GM23248 (cell line): ENCODE measurements at regions not wholly inside any gene's neighbourhood (a gene's known extent, or its start where the extent isn't known, plus 50 kb on each side); places are given as distances from the start of the nearest gene placed in this dataset.

Experiments used
- DNase-seq: peaks from one replicate; pipeline ENCODE4 v3.0.0-alpha.2; 2015
- H2AFZ ChIP-seq: fragments of 200-600 bp; sonication (generic); 2 replicates; pipeline ENCODE4 v1.6.1; 2016; ENCODE audit warnings: antibody characterized with exemption
- H3F3A ChIP-seq: fragments of 200-600 bp; sonication (generic); 2 replicates; pipeline ENCODE4 v1.6.1; 2016; ENCODE audit warnings: mild to moderate bottlenecking, antibody characterized with exemption, mixed run types; ENCODE audit not compliant: insufficient read depth
- H3K27ac ChIP-seq: fragments of 200-600 bp; sonication (generic); 2 replicates; pipeline ENCODE4 v1.5.1; 2016; ENCODE audit warnings: mild to moderate bottlenecking
- H3K27me3 ChIP-seq: fragments of 200-600 bp; sonication (generic); replicated peaks from 2 replicates; pipeline ENCODE4 v1.6.1; 2016; ENCODE audit warnings: mild to moderate bottlenecking; ENCODE audit not compliant: insufficient read depth
- H3K36me3 ChIP-seq: fragments of 200-600 bp; sonication (generic); 2 replicates; pipeline ENCODE4 v1.6.1; 2016; ENCODE audit warnings: low read depth, mild to moderate bottlenecking
- H3K4me1 ChIP-seq: fragments of 200-600 bp; sonication (generic); 2 replicates; pipeline ENCODE4 v1.6.1; 2016; ENCODE audit warnings: mild to moderate bottlenecking; ENCODE audit not compliant: insufficient read depth
- H3K4me2 ChIP-seq: fragments of 200-600 bp; sonication (generic); one replicate; pipeline ENCODE4 v1.6.1; 2016; ENCODE audit warnings: mild to moderate bottlenecking; ENCODE audit not compliant: unreplicated experiment
- H3K4me3 ChIP-seq: fragments of 200-600 bp; sonication (generic); 2 replicates; pipeline ENCODE4 v1.5.1; 2016; ENCODE audit warnings: mild to moderate bottlenecking
- H3K79me2 ChIP-seq: fragments of 200-600 bp; sonication (generic); 2 replicates; pipeline ENCODE4 v1.6.1; 2016; ENCODE audit warnings: mild to moderate bottlenecking; ENCODE audit not compliant: insufficient read depth
- H3K9ac ChIP-seq: fragments of 200-600 bp; sonication (generic); 2 replicates; pipeline ENCODE4 v1.6.1; 2016; ENCODE audit warnings: mild to moderate bottlenecking
- H3K9me2 ChIP-seq: fragments of 200-600 bp; sonication (generic); 2 replicates; pipeline ENCODE4 v1.6.1; 2016; ENCODE audit warnings: mixed run types, mild to moderate bottlenecking, moderate library complexity; ENCODE audit not compliant: insufficient read depth
- H3K9me3 ChIP-seq: fragments of 200-600 bp; sonication (generic); one replicate; pipeline ENCODE4 v1.6.1; 2017; ENCODE audit warnings: low read depth
- H4K20me1 ChIP-seq: fragments of 200-600 bp; sonication (generic); 2 replicates; pipeline ENCODE4 v1.6.0; 2016; ENCODE audit not compliant: insufficient read depth
- EZH2 ChIP-seq: fragments of 200-600 bp; sonication (generic); IDR thresholded peaks from 2 replicates; pipeline ENCODE4 v1.6.1; 2018; ENCODE audit warnings: antibody characterized with exemption, mild to moderate bottlenecking; ENCODE audit not compliant: insufficient read depth, poor library complexity, severe bottlenecking
- EZH2phosphoT487 ChIP-seq: fragments of 200-600 bp; sonication (generic); IDR thresholded peaks from 2 replicates; pipeline ENCODE4 v1.6.1; 2018; ENCODE audit warnings: antibody characterized with exemption, moderate library complexity, mild to moderate bottlenecking, low read depth; ENCODE audit not compliant: insufficient read depth
- WGBS, 2 experiments: methylation state at CpG; one replicate each; pipeline ENCODE4 v1.1.6; 2015 to 2017; ENCODE audit warnings: low lambda C conversion rate in 2 of 2, low coverage in 1 of 2; ENCODE audit errors: missing lambda C conversion rate in 2 of 2; 5-methylcytosine and 5-hydroxymethylcytosine counted together
- in situ Hi-C: fragments of 300-500 bp; cut with MboI; formaldehyde crosslinking; loops from 2 replicates; pipeline ENCODE4 v1.15.0; 2020

GRCh38 chr13:18952225-18953016 is 229.2 kb downstream of the TUBA3C start:
- no peaks in the 10 kb centered on the region for H3F3A ChIP-seq
- no peaks in the 10 kb centered on the region for H3K27me3 ChIP-seq
- in situ Hi-C loops = no loop called here
- DNase-seq = no peak
- 37 to 41% methylated on average over 18 of the region's 18 CpGs for WGBS, 2 experiments
- H3K27ac ChIP-seq = no peak overlapping the region
- H3K9me2 ChIP-seq = no peaks in the 10 kb centered on the region
- TF ChIP-seq EZH2 = no peak
- no peak for TF ChIP-seq EZH2phosphoT487
- no peak overlapping the region for H3K4me2 ChIP-seq
- H3K9ac ChIP-seq = no peak overlapping the region
- no peaks in the 10 kb centered on the region for H4K20me1 ChIP-seq
- no peaks in the 10 kb centered on the region for H3K36me3 ChIP-seq
- H2AFZ ChIP-seq = no peak overlapping the region
- no peaks in the 10 kb centered on the region for H3K79me2 ChIP-seq
- H3K9me3 ChIP-seq = no peaks in the 10 kb centered on the region
- H3K4me3 ChIP-seq = no peak overlapping the region
- H3K4me1 ChIP-seq = no peaks in the 10 kb centered on the region

- 61 to 64% methylated on average over 12 to 13 of the region's 13 CpGs for WGBS, 2 experiments
- no peaks in the 10 kb centered on the region for H3F3A ChIP-seq
- no peak overlapping the region for H3K4me3 ChIP-seq
- H4K20me1 ChIP-seq = no peaks in the 10 kb centered on the region
- H3K27ac ChIP-seq = no peak overlapping the region
- H3K4me1 ChIP-seq = no peaks in the 10 kb centered on the region
- H3K4me2 ChIP-seq = no peak overlapping the region
- in situ Hi-C loops = no loop called here
- no peaks in the 10 kb centered on the region for H3K27me3 ChIP-seq
- H3K79me2 ChIP-seq = no peaks in the 10 kb centered on the region
- H3K9me3 ChIP-seq = no peaks in the 10 kb centered on the region
- TF ChIP-seq EZH2 = no peak
- no peak for TF ChIP-seq EZH2phosphoT487
- H3K36me3 ChIP-seq = no peaks in the 10 kb centered on the region
- DNase-seq = no peak
- no peak overlapping the region for H2AFZ ChIP-seq
- no peaks in the 10 kb centered on the region for H3K9me2 ChIP-seq
- no peak overlapping the region for H3K9ac ChIP-seq
These were observed 230.2 kb downstream of the TUBA3C start for GRCh38 chr13:18951412-18951811.

- Histone ChIP-seq H2AFZ (no peak overlapping the region), H3K9me3 (no peaks in the 10 kb centered on the region), H3K4me1 (no peaks in the 10 kb centered on the region), H3K9me2 (no peaks in the 10 kb centered on the region), H3K4me3 (no peak overlapping the region), H3K4me2 (no peak overlapping the region), H3K79me2 (no peaks in the 10 kb centered on the region), H3K9ac (no peak overlapping the region), H4K20me1 (no peaks in the 10 kb centered on the region), H3K27ac (no peak overlapping the region), H3K27me3 (no peaks in the 10 kb centered on the region), H3F3A (no peaks in the 10 kb centered on the region), H3K36me3 (no peaks in the 10 kb centered on the region)
- no peak for DNase-seq
- in situ Hi-C loops = no loop called here
- TF ChIP-seq EZH2 (no peak), EZH2phosphoT487 (no peak)
- WGBS, 2 experiments = 16 to 24% methylated on average over 7 of the region's 7 CpGs
These were observed 231.7 kb downstream of the TUBA3C start for GRCh38 chr13:18949970-18950369.

- Histone ChIP-seq H3K27ac (no peak overlapping the region), H3K4me2 (no peak overlapping the region), H4K20me1 (no peaks in the 10 kb centered on the region), H3K36me3 (no peaks in the 10 kb centered on the region), H3K27me3 (no peaks in the 10 kb centered on the region), H2AFZ (no peak overlapping the region), H3K9ac (no peak overlapping the region), H3K9me3 (no peaks in the 10 kb centered on the region), H3F3A (no peaks in the 10 kb centered on the region), H3K79me2 (no peaks in the 10 kb centered on the region), H3K9me2 (no peaks in the 10 kb centered on the region), H3K4me1 (no peaks in the 10 kb centered on the region), H3K4me3 (no peak overlapping the region)
- no peak for DNase-seq
- TF ChIP-seq EZH2phosphoT487 (no peak), EZH2 (no peak)
- in situ Hi-C loops = no loop called here
- WGBS, 2 experiments = 24 to 25% methylated on average over 9 of the region's 9 CpGs
These were observed 232.2 kb downstream of the TUBA3C start for GRCh38 chr13:18949489-18949761.
